ENCODE measurements at regions not wholly inside any gene's neighbourhood (a gene's known extent, or its start where the extent isn't known, plus 50 kb on each side); places are given as distances from the start of the nearest gene placed in this dataset.
"Not testable (repeated sequence)": the region's sequence is repeated elsewhere in the genome, so short reads cannot be mapped to it uniquely, and the experiment has no call there.

- intact Hi-C loops (cut with DNase I) = no loop called here
- ATAC-seq (peak; percentile 88), DNase-seq (ENCODE audit: missing footprints) (no peak)
Observed at GRCh38 chr4:25981749-25982148, 67.7 kb downstream of the SMIM20 start.

GRCh38 chr4:25982962-25983361 is 68.9 kb downstream of the SMIM20 start:
- ATAC-seq (no peak), DNase-seq (ENCODE audit: missing footprints) (no peak)
- intact Hi-C loops (cut with DNase I) = no loop called here

- intact Hi-C loops (cut with DNase I) = no loop called here
- no peak for DNase-seq (ENCODE audit: missing footprints)
- ATAC-seq = no peak
Observed at GRCh38 chr4:25984266-25984665, 70.2 kb downstream of the SMIM20 start.

DNA sequence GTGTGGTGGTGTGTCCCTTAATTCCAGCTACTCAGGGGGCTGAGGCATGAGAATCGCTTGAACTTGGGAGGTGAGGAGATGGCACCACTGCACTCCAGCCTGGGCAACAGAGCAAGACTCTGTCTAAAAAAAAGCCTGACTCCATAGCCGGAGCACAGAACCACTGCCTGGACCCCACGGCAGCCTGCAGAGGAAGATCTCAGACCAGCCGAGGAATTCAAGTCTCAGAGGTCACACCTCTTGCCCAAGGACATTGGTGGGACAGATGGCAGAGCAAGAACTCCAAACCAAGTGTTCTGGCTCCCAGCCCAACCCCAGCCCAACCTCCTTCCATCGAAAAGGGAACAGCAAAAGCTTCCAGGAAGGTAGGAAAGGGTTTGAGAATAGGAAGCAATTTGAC is 70.8 kb downstream of the SMIM20 start:
- no peak for DNase-seq (ENCODE audit: missing footprints)
- ATAC-seq = no peak
- intact Hi-C loops (cut with DNase I) = loop anchor here (5.0 kb wide), 2 partner anchors 38 to 338 kb away; partner anchors contain the start of gene RBPJ

GRCh38 chr4:25986807-25987206 is 72.8 kb downstream of the SMIM20 start:
- DNase-seq (ENCODE audit: missing footprints) = no peak
- intact Hi-C loops (cut with DNase I) = loop anchor here (5.0 kb wide), 2 partner anchors 35 to 335 kb away; partner anchors contain the start of gene RBPJ

DNA sequence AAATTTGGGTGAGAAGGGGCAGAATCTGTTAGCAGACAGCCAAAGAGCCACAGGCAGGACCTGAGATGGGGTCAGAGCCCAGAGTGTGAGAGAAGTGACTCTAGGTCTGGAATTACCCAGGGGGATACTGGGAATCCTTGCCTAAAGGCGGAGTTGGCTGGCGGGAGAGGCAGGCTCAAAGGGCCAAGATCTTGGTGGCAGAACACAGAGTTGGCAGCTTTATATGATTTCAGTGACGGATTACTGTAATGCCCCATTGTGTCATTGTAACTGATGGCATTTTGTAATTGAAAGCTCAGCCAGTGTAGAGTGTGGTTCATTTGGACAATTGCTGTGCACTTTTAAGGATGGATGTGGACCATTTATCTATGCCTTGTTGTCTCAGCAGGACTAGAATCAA is 77.3 kb downstream of the SMIM20 start:
- intact Hi-C loops (cut with DNase I) = no loop called here

More at GRCh38 chr4:25986807-25987206, 72.8 kb downstream of the SMIM20 start:
- ATAC-seq = no peak

GRCh38 chr4:25993395-25994185 is 79.6 kb downstream of the SMIM20 start:
- intact Hi-C loops (cut with DNase I) = no loop called here
- no peak for DNase-seq (ENCODE audit: missing footprints)
- ATAC-seq = peak; percentile 51

More for the DNA sequence above, 77.3 kb downstream of the SMIM20 start:
- DNase-seq (ENCODE audit: missing footprints) (no peak), ATAC-seq (no peak)

DNA sequence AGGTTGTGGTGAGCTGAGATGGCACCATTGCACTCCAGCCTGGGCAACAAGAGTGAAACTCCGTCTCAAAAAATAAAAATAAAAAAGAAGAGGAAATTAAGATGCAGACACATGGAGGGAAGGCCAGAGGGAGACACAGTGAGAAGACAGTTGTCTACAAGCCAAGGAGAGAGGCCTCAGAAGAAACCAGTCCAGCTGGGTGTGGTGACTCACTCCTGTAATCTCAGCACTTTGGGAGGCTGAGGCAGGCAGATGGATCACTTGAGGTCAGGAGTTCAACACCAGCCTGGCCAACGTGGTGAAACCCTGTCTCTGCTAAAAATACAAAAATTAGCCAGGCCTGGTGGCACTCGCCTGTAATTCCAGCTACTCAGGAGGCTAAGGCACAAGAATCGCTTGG is 80.6 kb downstream of the SMIM20 start:
- peak; percentile 44 for ATAC-seq
- intact Hi-C loops (cut with DNase I); DNase-seq (ENCODE audit: missing footprints): not testable (repeated sequence)

DNA sequence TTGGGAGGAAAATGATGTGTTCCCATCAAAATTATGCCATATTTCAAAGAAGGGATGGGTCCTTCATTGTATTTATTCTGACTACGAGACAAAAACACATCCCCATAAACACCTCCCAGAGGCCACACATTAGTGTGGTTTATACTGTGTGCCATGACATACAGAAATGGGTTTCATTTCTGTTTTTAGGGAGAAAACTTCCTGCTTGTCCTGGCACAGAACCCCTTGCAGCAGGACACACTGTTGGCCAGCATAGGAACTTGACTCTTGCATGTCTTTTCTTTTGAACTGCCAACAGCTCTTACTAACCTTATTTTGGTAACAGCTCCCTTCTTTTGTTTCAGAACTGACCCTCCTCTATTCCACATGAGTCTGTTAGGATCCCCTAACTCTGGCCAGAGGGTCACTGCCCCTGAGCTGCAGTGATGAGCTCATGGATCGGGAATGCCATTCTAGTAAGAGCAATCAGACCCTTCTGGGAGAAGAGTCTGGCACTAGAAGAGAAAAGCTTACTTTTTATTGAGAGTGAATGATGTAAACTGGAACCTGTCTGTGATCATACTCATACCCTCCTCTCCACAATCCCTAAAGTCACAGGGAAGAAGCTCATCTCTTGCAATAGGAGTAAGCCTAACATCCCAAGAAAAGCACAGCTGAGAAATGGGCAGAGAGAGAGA is 86.4 kb downstream of the SMIM20 start:
- intact Hi-C loops (cut with DNase I) = no loop called here
- ATAC-seq (peak; percentile 60), DNase-seq (ENCODE audit: missing footprints) (no peak)

- DNase-seq (ENCODE audit: missing footprints) = no peak
- no peak for ATAC-seq
- intact Hi-C loops (cut with DNase I) = no loop called here
Observed at GRCh38 chr4:26001413-26001812, 87.4 kb downstream of the SMIM20 start.

GRCh38 chr4:26001816-26002215 is 87.8 kb downstream of the SMIM20 start:
- intact Hi-C loops (cut with DNase I) = no loop called here
- DNase-seq (ENCODE audit: missing footprints) (no peak), ATAC-seq (no peak)

- DNase-seq (ENCODE audit: missing footprints) = no peak
- intact Hi-C loops (cut with DNase I) = no loop called here
- no peak for ATAC-seq
Observed at GRCh38 chr4:26003056-26003455, 89.0 kb downstream of the SMIM20 start.

DNA sequence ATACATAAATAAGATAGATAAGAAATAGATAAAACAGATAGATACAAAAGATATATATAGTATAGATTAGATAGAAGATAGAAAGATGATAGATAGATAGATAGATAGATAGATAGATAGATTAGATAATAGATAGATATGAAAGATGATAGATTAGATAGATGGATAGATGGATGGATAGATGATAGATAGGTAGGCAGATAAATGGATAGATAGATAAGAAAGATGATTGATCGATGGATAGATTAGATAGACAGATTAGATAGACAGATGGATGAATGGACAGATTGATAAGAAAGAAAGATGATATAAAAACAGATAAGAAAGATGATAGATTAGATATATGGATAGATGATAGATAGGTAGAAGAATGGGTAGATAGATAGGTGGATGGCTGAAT is 90.3 kb downstream of the SMIM20 start:
- intact Hi-C loops (cut with DNase I) = no loop called here
- no peak for ATAC-seq

GRCh38 chr4:26005764-26006163 is 91.7 kb downstream of the SMIM20 start:
- intact Hi-C loops (cut with DNase I) = no loop called here
- DNase-seq (ENCODE audit: missing footprints) = no peak
- ATAC-seq = no peak

More for the DNA sequence above, 90.3 kb downstream of the SMIM20 start:
- no peak for DNase-seq (ENCODE audit: missing footprints)

- intact Hi-C loops (cut with DNase I) = no loop called here
- ATAC-seq (no peak), DNase-seq (ENCODE audit: missing footprints) (no peak)
Observed at GRCh38 chr4:26008737-26009136, 94.7 kb downstream of the SMIM20 start.

DNA sequence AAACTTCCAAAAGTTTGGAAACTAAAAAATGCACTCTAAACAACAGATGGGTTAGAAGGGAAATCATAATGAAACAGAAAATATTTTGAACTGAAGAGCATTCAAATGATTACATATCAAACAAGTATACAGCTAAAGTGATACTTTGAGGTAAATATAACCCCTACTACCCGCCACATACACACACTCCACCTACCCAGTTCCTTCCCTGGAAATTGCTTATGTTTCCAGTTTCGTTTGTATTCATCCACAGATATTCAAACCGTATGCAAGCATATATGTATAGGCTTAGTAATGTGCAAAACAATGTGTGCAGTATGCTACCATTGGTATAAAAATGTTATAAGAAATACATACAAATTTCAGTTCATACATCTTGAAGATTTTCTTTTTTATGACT is 95.5 kb downstream of the SMIM20 start:
- no peak for ATAC-seq

GRCh38 chr4:26010304-26010703 is 96.3 kb downstream of the SMIM20 start:
- intact Hi-C loops (cut with DNase I) = no loop called here
- ATAC-seq = no peak

More for the DNA sequence above, 95.5 kb downstream of the SMIM20 start:
- intact Hi-C loops (cut with DNase I) = no loop called here
- DNase-seq (ENCODE audit: missing footprints) = no peak

DNA sequence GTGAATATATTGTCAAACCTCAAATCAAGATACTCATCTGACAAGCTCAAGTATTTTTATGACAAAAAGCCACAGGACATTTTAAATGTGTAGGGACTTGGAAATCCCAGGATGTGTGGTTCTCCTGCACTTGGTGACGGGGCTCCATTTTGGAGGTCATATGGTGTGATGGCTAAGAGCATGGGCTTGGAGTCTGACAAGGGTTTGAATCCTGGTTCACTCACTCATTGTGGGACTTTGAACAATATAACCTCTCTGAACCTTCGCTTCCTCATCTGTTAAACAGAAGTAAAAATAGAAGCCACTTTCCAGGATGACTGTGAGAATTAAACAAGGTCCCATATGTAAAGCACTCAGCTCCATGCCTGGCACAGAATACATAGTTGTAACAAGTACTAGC is 99.6 kb downstream of the SMIM20 start:
- ATAC-seq = no peak
- DNase-seq (ENCODE audit: missing footprints) = no peak
- intact Hi-C loops (cut with DNase I) = no loop called here

More at GRCh38 chr4:26010304-26010703, 96.3 kb downstream of the SMIM20 start:
- no peak for DNase-seq (ENCODE audit: missing footprints)

GRCh38 chr4:26015133-26015651 is 101.2 kb downstream of the SMIM20 start:
- peak; percentile 90 for ATAC-seq
- intact Hi-C loops (cut with DNase I) = no loop called here
- peak; percentile 84 for DNase-seq (ENCODE audit: missing footprints)

DNA sequence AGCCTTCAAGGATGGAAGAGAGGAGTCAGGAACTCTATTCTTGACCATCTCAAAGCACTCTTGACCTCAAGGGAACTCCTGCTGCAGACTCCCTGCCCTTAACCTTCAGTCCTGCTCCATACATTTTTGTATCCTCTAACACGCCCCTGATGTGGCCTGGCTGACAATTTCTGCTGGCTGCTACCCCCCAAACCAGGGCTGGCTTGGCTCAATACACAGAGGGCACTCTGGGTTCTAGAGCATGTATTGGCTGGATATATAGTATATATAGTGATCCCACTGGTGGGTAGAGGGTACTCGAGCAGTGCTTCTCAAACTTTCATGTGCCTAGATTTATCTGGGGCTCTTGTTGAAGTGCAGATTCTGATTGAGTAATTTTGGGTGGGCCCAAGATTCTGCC is 101.9 kb downstream of the SMIM20 start:
- intact Hi-C loops (cut with DNase I) = no loop called here
- DNase-seq (ENCODE audit: missing footprints) = no peak
- ATAC-seq = no peak

All from Right ventricle myocardium inferior (tissue), 1 donor.